Vagina (tissue), 2 donors: ENCODE measurements at regions not wholly inside any gene's neighbourhood (a gene's known extent, or its start where the extent isn't known, plus 50 kb on each side); places are given as distances from the start of the nearest gene placed in this dataset.

Experiments
- CTCF ChIP-seq, 3 experiments: fragments of 450-650 bp in 2 of 3; fragments of 200-600 bp in 1 of 3; sonication (generic) in 1 of 3; IDR thresholded peaks; one replicate each; pipeline ENCODE4 v1.5.1; 2017 to 2019; ENCODE audit warnings: antibody characterized with exemption in 3 of 3, mild to moderate bottlenecking in 2 of 3, moderate library complexity in 2 of 3
- POLR2A ChIP-seq, 2 donors: fragments of 450-650 bp; IDR thresholded peaks; one replicate each; pipeline ENCODE4 v1.6.1; 2017; ENCODE audit warnings: antibody characterized with exemption in 2 of 2, mild to moderate bottlenecking in 2 of 2, moderate library complexity in 2 of 2

- TF ChIP-seq CTCF (IDR thresholded peaks at IDR 0.05) (no peak), POLR2A (IDR thresholded peaks at IDR 0.05) (no peak)
Measured at GRCh38 chr9:115687356-115687755, 466.2 kb upstream of the PAPPA start.
